Ovary (tissue), 7 donors: ENCODE measurements at regions not wholly inside any gene's neighbourhood (a gene's known extent, or its start where the extent isn't known, plus 50 kb on each side); places are given as distances from the start of the nearest gene placed in this dataset.
"Not testable (repeated sequence)": the region's sequence is repeated elsewhere in the genome, so short reads cannot be mapped to it uniquely, and the experiment has no call there.

Experiments used
- DNase-seq, 5 donors: peaks; one replicate each; pipeline ENCODE4 v3.0.0-alpha.2; 2019 to 2020
- H3K27ac ChIP-seq, 2 donors: fragments of 200-600 bp; one replicate each; pipeline versions ENCODE4 v1.5.1 to v1.8.0; 2019 to 2022
- H3K27me3 ChIP-seq: fragments of 200-600 bp; one replicate; pipeline ENCODE4 v1.8.0; 2022
- H3K36me3 ChIP-seq: fragments of 200-600 bp; sonication (generic); one replicate; pipeline ENCODE4 v1.5.1; 2019
- H3K4me1 ChIP-seq: one replicate; pipeline ENCODE4 v1.8.1; 2013; ENCODE audit warnings: mild to moderate bottlenecking, moderate library complexity; ENCODE audit not compliant: insufficient read depth
- H3K4me3 ChIP-seq: fragments of 200-600 bp; sonication (generic); one replicate; pipeline ENCODE4 v1.5.1; 2017
- H3K9me3 ChIP-seq, 2 donors: fragments of 200-600 bp in 1 of 2; sonication (generic) in 1 of 2; one replicate each; pipeline versions ENCODE4 v1.5.1 to v1.8.1; 2013 to 2019; ENCODE audit warnings: mild to moderate bottlenecking in 1 of 2, moderate library complexity in 1 of 2
- CTCF ChIP-seq, 3 donors: fragments of 450-650 bp in 2 of 3; fragments of 200-600 bp in 1 of 3; IDR thresholded peaks; one replicate each; pipeline versions ENCODE4 v1.5.1 to v1.8.0; 2016 to 2022; ENCODE audit warnings: antibody characterized with exemption in 3 of 3, mild to moderate bottlenecking in 1 of 3
- EP300 ChIP-seq: sonication (generic); formaldehyde crosslinking; IDR thresholded peaks from one replicate; pipeline ENCODE4 v1.6.1; 2017; ENCODE audit warnings: antibody characterized with exemption
- POLR2A ChIP-seq: fragments of 450-650 bp; IDR thresholded peaks from one replicate; pipeline ENCODE4 v1.6.1; 2017; ENCODE audit warnings: antibody characterized with exemption, mild to moderate bottlenecking, moderate library complexity
- WGBS, 3 donors: extraction: QIAGEN DNeasy Blood & Tissue Kit in 1 of 3; methylation state at CpG; one replicate each; pipeline versions ENCODE4 v1.1.5 to v1.1.7; 2013 to 2017; 5-methylcytosine and 5-hydroxymethylcytosine counted together
- intact Hi-C, 4 donors: fragments of 100-400 bp; cut with DNase I; formaldehyde crosslinking; loops; one replicate each; pipeline versions ENCODE4 v1.11.0 to v1.15.1; 2022 to 2023
- donor health status: DM: no; HTN: no; CAD: no; lungs with moderate emphysema.
- donor health status: DM: no; HTN: no; CAD: no.
- donor health status: Bipolar disorder and iron deficiency.
- donor health status: DM: no; HTN: no; CAD: no.
- donor health status: DM: yes; HTN: yes; CAD: no.

- TF ChIP-seq POLR2A = no peak
- Histone ChIP-seq H3K4me1 (peaks cover 1% of the 10 kb centered on the region), H3K27ac (no peak overlapping the region), H3K9me3 (no peaks in the 10 kb centered on the region), H3K36me3 (no peaks in the 10 kb centered on the region), H3K4me3 (no peak overlapping the region), H3K27me3 (no peaks in the 10 kb centered on the region)
- no peak for DNase-seq
- intact Hi-C loops = no loop called here
Observed at GRCh38 chr2:143840601-143841000, 679.3 kb downstream of the ZEB2 start.

- intact Hi-C loops = no loop called here
- DNase-seq = no peak
- WGBS, 3 donors = 35 to 56% (median 38%) methylated on average over 2 of the region's 2 CpGs
- no peak for TF ChIP-seq POLR2A
- TF ChIP-seq CTCF (IDR thresholded peaks at IDR 0.05) = no peak
- TF ChIP-seq EP300 = no peak
- Histone ChIP-seq H3K4me1 (peaks cover 1% of the 10 kb centered on the region), H3K27ac (no peak overlapping the region), H3K4me3 (no peak overlapping the region), H3K27me3 (no peaks in the 10 kb centered on the region), H3K9me3 (no peaks in the 10 kb centered on the region), H3K36me3 (no peaks in the 10 kb centered on the region)
Observed at GRCh38 chr2:143840194-143840593, 679.7 kb downstream of the ZEB2 start.

- Histone ChIP-seq H3K4me3 (no peak overlapping the region), H3K9me3 (no peaks in the 10 kb centered on the region), H3K4me1 (peaks cover 1% of the 10 kb centered on the region), H3K27ac (no peak overlapping the region), H3K27me3 (no peaks in the 10 kb centered on the region), H3K36me3 (no peaks in the 10 kb centered on the region)
- TF ChIP-seq CTCF (IDR thresholded peaks at IDR 0.05) (no peak), POLR2A (no peak), EP300 (no peak)
- 39 to 50% (median 41%) methylated on average over 2 of the region's 2 CpGs for WGBS, 3 donors
- intact Hi-C loops = no loop called here
- no peak for DNase-seq
Observed at GRCh38 chr2:143839456-143839855, 680.5 kb downstream of the ZEB2 start.

GRCh38 chr2:143837055-143837454 is 682.9 kb downstream of the ZEB2 start:
- intact Hi-C loops, DNase-seq, H3K27me3 ChIP-seq, H3K4me3 ChIP-seq, H3K4me1 ChIP-seq, H3K36me3 ChIP-seq, H3K27ac ChIP-seq, H3K9me3 ChIP-seq: not testable (repeated sequence)

- TF ChIP-seq EP300 (no peak), CTCF (IDR thresholded peaks at IDR 0.05) (no peak), POLR2A (no peak)
- intact Hi-C loops = no loop called here
- Histone ChIP-seq H3K36me3 (no peaks in the 10 kb centered on the region), H3K4me1 (no peaks in the 10 kb centered on the region), H3K27me3 (no peaks in the 10 kb centered on the region), H3K4me3 (no peak overlapping the region), H3K27ac (no peak overlapping the region), H3K9me3 (no peaks in the 10 kb centered on the region)
- DNase-seq = no peak
- 45 to 50% (median 47%) methylated on average over 2 of the region's 2 CpGs for WGBS, 3 donors
Observed at GRCh38 chr2:143835481-143835880, 684.4 kb downstream of the ZEB2 start.
